NOMO-1 treated with DMSO at 0.1 percent for 48 hours (cell line): ENCODE measurements at regions not wholly inside any gene's neighbourhood (a gene's known extent, or its start where the extent isn't known, plus 50 kb on each side); places are given as distances from the start of the nearest gene placed in this dataset.

Experiments used
- DNase-seq: peaks from one replicate; lab custom pipeline; 2025; ENCODE audit not compliant: unreplicated experiment; lab: John Stamatoyannopoulos, UW

- DNase-seq = no peak
These were observed 514.9 kb upstream of the LCORL start for GRCh38 chr4:18536428-18536827.

DNA sequence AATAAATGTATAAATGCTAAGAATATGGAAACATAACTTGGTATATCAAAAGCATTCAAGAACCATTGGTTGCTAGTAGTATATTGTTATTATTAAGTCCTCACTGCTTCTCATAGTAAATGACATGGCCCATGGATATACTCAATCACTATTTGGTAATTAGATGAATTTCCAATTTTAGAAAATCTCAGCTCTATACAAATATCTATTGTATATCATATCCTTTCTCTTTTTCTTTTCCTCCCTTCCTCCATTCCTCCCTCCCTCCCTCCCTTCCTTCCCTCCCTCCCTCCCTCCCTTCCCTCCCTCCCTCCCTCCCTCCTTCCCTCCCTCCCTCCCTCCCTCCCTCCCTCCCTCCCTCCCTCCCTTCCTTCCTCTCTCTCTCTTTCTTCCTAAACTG lies 514.4 kb upstream of the LCORL start:
- DNase-seq = no peak

- no peak for DNase-seq
These were observed 511.8 kb upstream of the LCORL start for GRCh38 chr4:18533262-18533775.

DNA sequence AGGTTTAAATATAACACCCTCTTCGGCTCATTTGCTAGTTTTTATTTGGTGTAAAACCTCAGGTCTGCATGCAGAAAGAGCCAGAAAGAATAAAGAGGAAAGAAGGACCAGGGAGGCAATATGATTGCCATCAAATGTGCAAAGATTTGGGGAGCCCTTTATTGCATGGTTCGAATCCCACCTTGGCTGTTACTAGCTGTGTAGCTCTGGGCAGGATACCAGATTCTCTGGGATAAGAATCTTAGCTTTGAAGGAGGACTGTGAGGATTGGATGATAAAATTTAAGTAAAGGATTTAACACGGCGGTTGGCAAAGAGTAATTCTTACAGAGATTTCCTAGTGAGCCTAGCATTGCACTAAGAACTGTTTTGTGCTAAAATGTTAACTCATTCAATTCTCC lies 510.2 kb upstream of the LCORL start:
- DNase-seq = no peak

DNA sequence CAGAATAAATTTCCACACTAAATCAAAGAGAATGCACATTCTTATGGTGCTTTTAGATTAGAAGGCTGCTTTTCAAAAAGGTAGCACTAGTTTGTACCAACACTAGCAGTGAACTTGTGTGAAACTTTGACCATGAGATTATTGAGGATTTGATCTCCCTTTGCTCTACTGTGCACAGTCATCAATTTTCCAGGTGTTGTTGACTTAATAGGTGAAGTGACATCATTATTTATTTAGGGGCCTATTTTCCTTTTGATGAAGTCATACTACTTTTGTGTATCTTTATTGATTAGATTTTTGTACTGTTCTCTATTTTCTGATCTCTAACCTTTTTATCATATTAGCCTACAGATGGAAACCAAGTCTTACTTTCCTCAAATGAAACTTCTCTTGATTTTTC lies 507.9 kb upstream of the LCORL start:
- DNase-seq = no peak

- no peak for DNase-seq
These were observed 503.1 kb upstream of the LCORL start for GRCh38 chr4:18524667-18525066.

GRCh38 chr4:18518098-18518497 lies 496.5 kb upstream of the LCORL start:
- DNase-seq = no peak

- DNase-seq = no peak
These were observed 492.3 kb upstream of the LCORL start for GRCh38 chr4:18513861-18514260.

DNA sequence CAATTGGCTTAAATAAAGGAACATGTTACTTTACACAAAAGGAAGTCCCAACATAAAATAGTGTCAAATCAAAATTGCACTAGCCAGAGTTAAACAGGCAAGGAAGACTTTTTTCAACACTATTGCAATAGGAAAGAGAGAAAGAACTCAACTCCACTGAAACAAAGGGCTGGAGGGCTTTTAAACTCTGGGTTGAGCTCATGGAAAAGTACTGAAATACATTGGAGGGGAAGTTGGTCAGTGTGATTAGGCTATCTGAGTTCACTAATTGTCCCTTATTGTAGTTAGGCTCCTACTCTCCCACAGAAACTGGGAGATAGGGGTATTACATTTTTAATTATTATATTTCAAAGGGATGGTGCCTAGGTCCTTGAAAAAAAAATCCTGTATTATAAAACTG lies 491.2 kb upstream of the LCORL start:
- no peak for DNase-seq

GRCh38 chr4:18511727-18512126 lies 490.2 kb upstream of the LCORL start:
- no peak for DNase-seq

- DNase-seq = no peak
These were observed 487.2 kb upstream of the LCORL start for GRCh38 chr4:18508786-18509185.

GRCh38 chr4:18480928-18481327 lies 459.4 kb upstream of the LCORL start:
- DNase-seq = no peak

- no peak for DNase-seq
These were observed 458.8 kb upstream of the LCORL start for GRCh38 chr4:18480342-18480741.

DNA sequence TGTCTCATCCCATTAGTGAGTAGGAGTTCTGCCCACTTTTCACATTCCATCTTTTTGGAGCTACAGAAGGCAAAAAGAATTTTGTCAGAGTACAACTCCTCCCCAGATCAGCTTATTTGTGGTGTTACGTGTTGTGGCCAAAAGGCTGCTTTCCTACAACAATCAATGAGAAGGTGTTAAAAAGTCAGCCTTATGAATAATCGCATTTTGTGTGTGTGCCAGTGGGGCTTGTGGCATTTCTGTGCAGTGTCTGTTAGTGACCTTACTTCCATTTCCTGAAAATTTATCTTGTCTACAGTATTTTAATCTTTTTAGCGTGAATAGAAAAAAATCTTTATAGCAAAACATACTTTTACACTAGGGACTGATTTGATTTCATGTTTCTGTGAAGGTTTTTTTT lies 458.3 kb upstream of the LCORL start:
- DNase-seq = no peak

- DNase-seq = no peak
These were observed 442.5 kb upstream of the LCORL start for GRCh38 chr4:18463987-18464559.

GRCh38 chr4:18458465-18458864 lies 436.9 kb upstream of the LCORL start:
- DNase-seq = no peak

DNA sequence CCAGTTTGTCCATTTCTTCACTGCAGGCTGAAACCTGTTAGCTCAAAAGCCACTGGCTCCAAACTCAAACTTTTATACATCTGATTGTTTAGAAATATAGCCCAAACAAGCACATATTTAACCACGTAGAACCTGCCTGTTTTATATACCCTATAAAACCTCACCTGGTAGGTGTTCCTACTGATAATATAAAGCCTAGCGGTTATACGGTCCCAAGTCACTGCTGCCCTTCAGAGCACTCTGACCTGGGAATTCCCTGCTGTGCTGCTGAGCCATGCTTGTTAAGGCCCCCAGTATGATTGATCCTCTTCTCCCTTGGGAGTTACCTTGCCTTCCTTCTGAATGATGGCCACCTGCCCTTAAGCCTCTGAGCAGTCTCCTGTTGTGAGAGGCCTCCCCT lies 432.8 kb upstream of the LCORL start:
- no peak for DNase-seq

DNA sequence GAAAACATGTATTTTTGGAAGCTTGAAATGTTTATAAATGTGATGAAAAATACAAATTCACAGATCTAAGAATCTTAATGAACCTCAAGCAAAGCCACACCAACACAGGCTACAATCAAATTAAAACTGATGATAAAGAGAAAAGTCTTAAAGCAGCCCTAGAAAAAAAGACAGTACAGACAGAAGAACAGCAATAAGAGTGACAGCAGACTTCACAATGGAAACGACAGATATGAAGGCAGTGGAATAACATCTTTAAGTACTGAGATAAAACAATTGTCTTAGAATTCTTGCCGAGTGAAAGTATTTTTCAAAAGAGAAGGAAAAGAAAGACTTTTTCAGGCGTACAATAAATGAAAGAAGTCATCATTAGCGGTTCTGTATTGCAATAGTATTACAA lies 423.6 kb upstream of the LCORL start:
- DNase-seq = no peak

- DNase-seq = no peak
These were observed 422.7 kb upstream of the LCORL start for GRCh38 chr4:18444206-18444605.

DNA sequence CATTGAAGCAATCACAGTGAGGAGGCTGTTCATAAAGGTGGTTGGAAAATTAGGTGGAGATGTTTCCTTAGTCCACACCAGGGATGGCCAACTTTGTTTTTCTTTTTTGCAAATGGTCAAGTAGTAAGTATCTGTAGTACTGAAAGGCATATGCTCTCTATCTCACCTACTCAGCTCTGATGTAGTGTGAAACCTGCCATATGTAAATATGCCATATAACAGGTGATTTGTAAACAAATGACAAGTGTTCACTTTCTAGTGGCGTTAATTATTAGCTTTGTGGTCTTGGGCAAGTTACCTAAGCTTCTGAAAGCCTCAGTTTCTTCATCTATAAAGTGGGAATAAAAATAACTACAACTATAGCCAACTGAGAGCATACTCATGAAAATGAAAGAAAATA lies 421.4 kb upstream of the LCORL start:
- DNase-seq = no peak

DNA sequence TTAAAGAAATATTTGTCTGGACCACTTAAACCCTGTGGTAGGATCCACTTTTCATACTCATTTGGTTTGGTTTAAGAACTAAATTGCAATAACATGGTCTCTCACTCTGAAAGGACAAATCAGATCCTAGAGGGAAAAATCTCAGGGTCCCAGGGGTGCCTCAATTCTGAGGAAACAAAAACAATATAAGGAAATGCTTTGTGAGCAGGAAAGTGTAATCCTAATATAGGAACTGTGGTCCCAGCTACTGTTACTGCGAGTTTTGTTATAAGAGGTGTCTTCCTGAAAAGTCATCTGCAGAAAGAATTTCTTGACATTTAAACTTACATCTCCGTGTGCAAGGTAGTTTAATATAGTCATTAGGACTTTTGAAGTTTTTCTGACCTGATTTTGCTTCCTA lies 420.1 kb upstream of the LCORL start:
- no peak for DNase-seq

GRCh38 chr4:18441203-18441590 lies 419.6 kb upstream of the LCORL start:
- DNase-seq = no peak

GRCh38 chr4:18440527-18441202 lies 419.1 kb upstream of the LCORL start:
- no peak for DNase-seq
